Activated T-helper 17 cell treated with anti-CD3 and anti-CD28 coated beads, Interleukin-2, amount 50 U/mL, for 72 hours (primary cell): ENCODE measurements at regions not wholly inside any gene's neighbourhood (a gene's known extent, or its start where the extent isn't known, plus 50 kb on each side); places are given as distances from the start of the nearest gene placed in this dataset.
"Not testable (repeated sequence)": the region's sequence is repeated elsewhere in the genome, so short reads cannot be mapped to it uniquely, and the experiment has no call there.

Experiments
- ATAC-seq: fragments of 150-1000 bp; cut with Tn5 transposase; replicated peaks from 2 replicates; pipeline ENCODE4 v1.10.0; 2021; ENCODE audit warnings: mild to moderate bottlenecking, moderate library complexity
- H3K27ac Mint-ChIP-seq: one replicate; pipeline ENCODE4 v1.8.0; 2022; ENCODE audit warnings: mixed read lengths
- H3K27me3 Mint-ChIP-seq: one replicate; pipeline ENCODE4 v1.8.0; 2022; ENCODE audit warnings: mixed read lengths
- H3K36me3 Mint-ChIP-seq: one replicate; pipeline ENCODE4 v1.8.0; 2022; ENCODE audit warnings: low read depth, mild to moderate bottlenecking, mixed read lengths
- H3K4me1 Mint-ChIP-seq: one replicate; pipeline ENCODE4 v1.8.0; 2022; ENCODE audit warnings: mixed read lengths
- H3K4me3 Mint-ChIP-seq: one replicate; pipeline ENCODE4 v1.8.0; 2022; ENCODE audit warnings: mild to moderate bottlenecking, mixed read lengths
- H3K9me3 Mint-ChIP-seq: one replicate; pipeline ENCODE4 v1.8.0; 2022; ENCODE audit warnings: mixed read lengths

- Mint-ChIP-seq H3K9me3 (peaks cover 4% of the 10 kb centered on the region), H3K4me3 (no peak overlapping the region), H3K27me3 (no peaks in the 10 kb centered on the region), H3K4me1 (no peaks in the 10 kb centered on the region), H3K27ac (no peak overlapping the region), H3K36me3 (no peaks in the 10 kb centered on the region)
- ATAC-seq: no peak
These were observed 548.7 kb upstream of the FAM98A start for GRCh38 chr2:34147780-34148179.

GRCh38 chr2:34143149-34143548 is 544.0 kb upstream of the FAM98A start:
- Mint-ChIP-seq H3K4me3 (no peak overlapping the region), H3K27ac (no peak overlapping the region), H3K27me3 (peaks cover under 1% of the 10 kb centered on the region), H3K4me1 (no peaks in the 10 kb centered on the region), H3K36me3 (no peaks in the 10 kb centered on the region), H3K9me3 (peaks cover 4% of the 10 kb centered on the region)
- ATAC-seq: no peak

DNA sequence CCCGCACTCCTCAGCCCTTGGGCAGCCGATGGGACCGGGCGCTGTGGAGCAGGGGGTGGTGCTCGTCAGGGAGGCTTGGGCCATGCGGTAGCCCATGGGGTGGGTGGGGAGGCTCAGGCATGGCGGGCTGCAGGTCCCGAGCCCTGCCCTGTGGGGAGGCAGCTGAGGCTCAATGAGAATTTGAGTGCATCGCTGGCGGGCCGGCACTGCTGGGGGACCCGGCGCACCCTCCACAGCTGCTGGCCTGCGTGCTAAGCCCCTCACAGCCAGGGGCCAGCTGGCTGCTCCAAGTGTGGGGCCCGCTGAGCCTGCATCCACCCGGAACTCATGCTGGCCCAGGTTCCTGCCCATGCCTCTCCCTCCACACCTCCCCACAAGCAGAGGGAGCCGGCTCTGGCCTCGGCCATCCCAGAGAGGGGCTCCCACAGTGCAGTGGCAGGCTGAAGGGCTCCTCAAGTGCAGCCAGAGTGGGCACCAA is 543.5 kb upstream of the FAM98A start:
- H3K4me3 Mint-ChIP-seq, H3K27me3 Mint-ChIP-seq, H3K9me3 Mint-ChIP-seq, ATAC-seq, H3K4me1 Mint-ChIP-seq, H3K27ac Mint-ChIP-seq, H3K36me3 Mint-ChIP-seq: not testable (repeated sequence)

GRCh38 chr2:34133065-34133464 is 534.0 kb upstream of the FAM98A start:
- not testable (repeated sequence) for H3K36me3 Mint-ChIP-seq, H3K4me3 Mint-ChIP-seq, H3K27ac Mint-ChIP-seq, H3K4me1 Mint-ChIP-seq, H3K9me3 Mint-ChIP-seq, H3K27me3 Mint-ChIP-seq, ATAC-seq

GRCh38 chr2:34126279-34126678 is 527.2 kb upstream of the FAM98A start:
- Mint-ChIP-seq H3K36me3 (no peaks in the 10 kb centered on the region), H3K4me1 (no peaks in the 10 kb centered on the region), H3K4me3 (no peak overlapping the region), H3K27me3 (peaks cover 4% of the 10 kb centered on the region), H3K27ac (no peak overlapping the region), H3K9me3 (peaks cover 7% of the 10 kb centered on the region)
- no peak for ATAC-seq

- no peak for ATAC-seq
- no peaks in the 10 kb centered on the region for H3K36me3 Mint-ChIP-seq
- no peak overlapping the region for H3K27ac Mint-ChIP-seq
- no peak overlapping the region for H3K4me3 Mint-ChIP-seq
- H3K9me3 Mint-ChIP-seq: peaks cover 7% of the 10 kb centered on the region
- H3K4me1 Mint-ChIP-seq: no peaks in the 10 kb centered on the region
- H3K27me3 Mint-ChIP-seq: no peaks in the 10 kb centered on the region
These were observed 525.1 kb upstream of the FAM98A start for GRCh38 chr2:34123996-34124785.

DNA sequence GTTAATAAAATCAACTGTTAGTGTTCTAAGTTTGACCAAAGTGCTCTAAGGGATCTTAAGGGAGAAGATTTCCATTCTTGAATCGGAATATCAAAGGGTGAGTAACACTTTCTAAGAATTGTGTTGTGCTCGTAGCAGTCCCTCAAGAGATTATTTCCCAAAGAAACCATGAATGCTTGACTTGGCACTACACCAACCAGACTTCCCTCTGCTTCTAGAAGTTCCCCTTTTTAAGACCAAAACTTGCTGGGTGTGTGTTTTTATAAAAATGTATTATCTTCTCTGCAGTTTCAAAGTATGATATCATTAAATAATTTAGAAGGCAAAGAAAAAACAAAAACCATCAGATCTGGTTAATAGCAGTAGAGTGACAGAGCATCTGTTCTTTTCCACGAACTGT is 522.0 kb upstream of the FAM98A start:
- ATAC-seq: no peak
- H3K4me1 Mint-ChIP-seq: no peaks in the 10 kb centered on the region
- H3K9me3 Mint-ChIP-seq: no peaks in the 10 kb centered on the region
- peaks cover 2% of the 10 kb centered on the region for H3K27me3 Mint-ChIP-seq
- H3K36me3 Mint-ChIP-seq: no peaks in the 10 kb centered on the region
- H3K4me3 Mint-ChIP-seq: no peak overlapping the region
- no peak overlapping the region for H3K27ac Mint-ChIP-seq

DNA sequence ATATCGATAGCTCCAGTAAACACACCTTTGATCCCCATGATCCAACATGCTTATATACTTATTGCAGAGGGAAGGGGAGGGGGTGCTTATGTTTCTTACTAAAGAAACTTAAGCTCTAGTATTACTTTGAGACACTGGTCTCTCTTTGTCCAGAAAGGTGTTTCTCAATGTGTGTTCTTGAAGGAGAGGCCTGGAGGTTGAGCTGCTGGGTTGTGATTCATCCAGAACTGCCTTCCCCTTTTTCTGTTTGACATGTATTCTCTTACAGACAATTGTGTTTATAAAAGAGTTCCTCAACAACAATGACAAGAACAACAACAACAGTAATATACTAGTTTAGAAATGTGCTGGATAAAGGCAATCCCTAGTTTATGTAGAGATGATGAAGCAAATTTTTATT is 516.0 kb upstream of the FAM98A start:
- peaks cover 6% of the 10 kb centered on the region for H3K27me3 Mint-ChIP-seq
- no peak overlapping the region for H3K4me3 Mint-ChIP-seq
- H3K36me3 Mint-ChIP-seq: no peaks in the 10 kb centered on the region
- H3K9me3 Mint-ChIP-seq: no peaks in the 10 kb centered on the region
- no peak for ATAC-seq
- H3K27ac Mint-ChIP-seq: no peak overlapping the region
- no peaks in the 10 kb centered on the region for H3K4me1 Mint-ChIP-seq

- Mint-ChIP-seq H3K36me3 (no peaks in the 10 kb centered on the region), H3K27ac (no peak overlapping the region), H3K4me1 (no peaks in the 10 kb centered on the region), H3K9me3 (no peaks in the 10 kb centered on the region), H3K4me3 (no peak overlapping the region), H3K27me3 (peaks cover 6% of the 10 kb centered on the region)
- ATAC-seq: no peak
These were observed 513.1 kb upstream of the FAM98A start for GRCh38 chr2:34112161-34112560.

DNA sequence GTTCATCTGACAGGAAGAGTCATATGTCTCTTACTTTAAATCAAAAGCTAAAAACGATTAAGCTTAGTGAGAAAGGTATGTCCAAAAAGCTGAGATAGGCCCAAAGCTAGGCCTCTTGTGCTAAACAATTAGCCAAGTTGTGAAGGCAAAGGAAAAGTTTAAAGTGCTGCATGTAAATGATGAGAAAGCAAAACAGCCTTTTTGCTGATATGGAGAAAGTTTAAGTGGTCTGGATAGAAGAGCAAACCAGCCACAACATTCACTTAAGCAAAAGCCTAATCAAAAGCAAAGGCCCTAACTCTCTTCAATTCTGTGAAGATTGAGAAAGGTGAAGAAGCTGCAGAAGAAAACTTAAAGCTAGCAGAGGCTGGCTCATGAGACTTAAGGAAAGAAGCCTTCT is 511.3 kb upstream of the FAM98A start:
- no peak overlapping the region for H3K4me3 Mint-ChIP-seq
- H3K27ac Mint-ChIP-seq: no peak overlapping the region
- ATAC-seq: no peak
- no peaks in the 10 kb centered on the region for H3K36me3 Mint-ChIP-seq
- peaks cover 4% of the 10 kb centered on the region for H3K27me3 Mint-ChIP-seq
- H3K9me3 Mint-ChIP-seq: no peaks in the 10 kb centered on the region
- H3K4me1 Mint-ChIP-seq: no peaks in the 10 kb centered on the region

GRCh38 chr2:34107811-34108210 is 508.7 kb upstream of the FAM98A start:
- Mint-ChIP-seq H3K4me1 (no peaks in the 10 kb centered on the region), H3K9me3 (no peaks in the 10 kb centered on the region), H3K4me3 (no peak overlapping the region), H3K27ac (no peak overlapping the region), H3K27me3 (no peaks in the 10 kb centered on the region), H3K36me3 (no peaks in the 10 kb centered on the region)
- ATAC-seq: no peak

DNA sequence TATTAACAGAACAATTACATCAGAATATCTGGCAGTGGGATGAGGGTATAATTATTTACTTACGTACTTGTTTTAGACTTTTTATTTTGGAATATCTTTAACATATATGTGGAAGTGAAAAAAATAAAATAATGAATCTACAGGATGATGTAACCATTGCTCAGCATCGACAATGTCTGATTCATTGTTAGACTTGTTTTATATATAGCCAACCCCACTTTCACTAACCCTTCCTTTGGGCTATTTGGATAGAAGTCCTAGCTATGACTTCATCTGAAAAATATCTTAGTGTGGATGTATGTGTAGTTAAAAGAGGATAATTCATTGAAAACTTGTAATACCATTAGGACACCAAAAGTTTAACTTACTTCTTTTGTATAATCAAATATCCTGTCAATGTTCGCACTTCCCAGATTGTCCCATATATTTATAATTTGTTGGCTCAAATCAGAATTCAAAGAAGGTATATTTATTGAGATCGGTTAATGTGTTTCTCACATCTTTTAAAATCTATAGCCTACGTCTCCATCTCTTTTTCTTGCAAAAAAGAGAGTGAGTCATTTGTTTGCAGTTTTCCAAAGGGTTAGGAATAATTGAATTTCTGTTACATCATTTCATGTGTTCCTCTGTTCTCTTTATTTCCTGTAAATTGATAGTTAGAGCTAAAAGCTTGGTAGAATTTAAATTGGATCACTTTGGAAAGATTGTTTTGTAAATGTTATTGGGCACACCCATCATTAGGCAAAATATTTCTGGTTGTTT is 506.1 kb upstream of the FAM98A start:
- H3K4me1 Mint-ChIP-seq: no peaks in the 10 kb centered on the region
- no peak overlapping the region for H3K27ac Mint-ChIP-seq

DNA sequence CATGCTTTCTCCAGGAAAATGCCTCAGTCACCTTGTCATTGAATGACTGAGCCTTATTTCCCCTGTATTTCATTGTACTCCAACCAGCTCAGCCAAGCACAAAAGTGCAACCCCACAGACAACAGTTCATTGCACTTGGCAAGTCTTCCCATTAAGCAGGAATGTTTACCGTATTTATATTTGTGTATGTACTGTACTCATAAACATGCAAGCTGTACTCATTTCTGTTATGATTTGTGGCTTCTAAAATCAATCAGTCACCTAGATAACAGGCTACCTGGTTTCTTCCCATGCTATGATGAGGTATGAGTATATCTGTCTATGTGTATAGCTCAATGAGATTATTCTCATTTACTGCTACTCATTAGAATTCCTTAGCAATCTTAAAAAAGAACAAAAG is 505.5 kb upstream of the FAM98A start:
- ATAC-seq: no peak
- Mint-ChIP-seq H3K4me3 (no peak overlapping the region), H3K9me3 (no peaks in the 10 kb centered on the region), H3K4me1 (no peaks in the 10 kb centered on the region), H3K27me3 (no peaks in the 10 kb centered on the region), H3K27ac (no peak overlapping the region), H3K36me3 (no peaks in the 10 kb centered on the region)

More for the DNA sequence above, 506.1 kb upstream of the FAM98A start:
- Mint-ChIP-seq H3K27me3 (no peaks in the 10 kb centered on the region), H3K9me3 (no peaks in the 10 kb centered on the region), H3K36me3 (no peaks in the 10 kb centered on the region), H3K4me3 (no peak overlapping the region)
- ATAC-seq: no peak

DNA sequence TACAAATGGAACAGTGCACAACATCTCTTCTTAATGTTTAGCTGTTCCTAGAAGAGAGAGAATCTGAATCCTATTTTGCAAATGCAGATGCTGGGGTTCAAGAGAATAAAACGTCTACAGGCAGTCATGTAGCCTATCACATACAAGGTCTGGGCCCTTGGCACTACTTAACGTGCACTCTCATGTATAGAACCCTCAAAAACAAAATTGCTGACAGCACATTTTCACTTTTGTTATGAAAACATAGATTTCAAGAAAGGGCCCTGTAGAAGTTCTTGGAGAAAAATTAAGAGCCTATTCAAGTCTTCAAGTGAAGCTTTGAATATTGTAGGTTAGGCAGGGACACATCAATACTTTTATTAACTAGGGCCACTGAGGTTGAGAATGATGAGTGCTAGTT is 504.3 kb upstream of the FAM98A start:
- ATAC-seq: no peak
- Mint-ChIP-seq H3K27me3 (no peaks in the 10 kb centered on the region), H3K27ac (no peak overlapping the region), H3K4me3 (no peak overlapping the region), H3K4me1 (no peaks in the 10 kb centered on the region), H3K36me3 (no peaks in the 10 kb centered on the region), H3K9me3 (no peaks in the 10 kb centered on the region)

- H3K36me3 Mint-ChIP-seq: no peaks in the 10 kb centered on the region
- no peaks in the 10 kb centered on the region for H3K4me1 Mint-ChIP-seq
- no peaks in the 10 kb centered on the region for H3K9me3 Mint-ChIP-seq
- no peak overlapping the region for H3K27ac Mint-ChIP-seq
- H3K27me3 Mint-ChIP-seq: no peaks in the 10 kb centered on the region
- H3K4me3 Mint-ChIP-seq: no peak overlapping the region
- no peak for ATAC-seq
These were observed 503.2 kb upstream of the FAM98A start for GRCh38 chr2:34102339-34102738.
